HS-27A (cell line): ENCODE measurements at regions not wholly inside any gene's neighbourhood (a gene's known extent, or its start where the extent isn't known, plus 50 kb on each side); places are given as distances from the start of the nearest gene placed in this dataset.
"Not testable (repeated sequence)": the region's sequence is repeated elsewhere in the genome, so short reads cannot be mapped to it uniquely, and the experiment has no call there.

Experiments used
- DNase-seq: peaks from one replicate; pipeline ENCODE4 v3.0.0-alpha.2; 2012; ENCODE audit warnings: low read depth, missing footprints

- DNase-seq: no peak
These were observed 240.6 kb upstream of the SGCG start for GRCh38 chr13:22940090-22940710.

GRCh38 chr13:22940736-22941135 lies 240.0 kb upstream of the SGCG start:
- no peak for DNase-seq

- DNase-seq: not testable (repeated sequence)
These were observed 239.3 kb upstream of the SGCG start for GRCh38 chr13:22941495-22941894.

GRCh38 chr13:22942831-22943230 lies 237.9 kb upstream of the SGCG start:
- DNase-seq: not testable (repeated sequence)

- no peak for DNase-seq
These were observed 236.4 kb upstream of the SGCG start for GRCh38 chr13:22944378-22944777.

- no peak for DNase-seq
These were observed 235.2 kb upstream of the SGCG start for GRCh38 chr13:22945321-22946226.

- DNase-seq: no peak
These were observed 232.4 kb upstream of the SGCG start for GRCh38 chr13:22948421-22948820.

- DNase-seq: not testable (repeated sequence)
These were observed 228.8 kb upstream of the SGCG start for GRCh38 chr13:22952018-22952417.

- DNase-seq: not testable (repeated sequence)
These were observed 225.6 kb upstream of the SGCG start for GRCh38 chr13:22955147-22955546.

- not testable (repeated sequence) for DNase-seq
These were observed 224.2 kb upstream of the SGCG start for GRCh38 chr13:22956456-22957115.

GRCh38 chr13:22959859-22960258 lies 220.9 kb upstream of the SGCG start:
- not testable (repeated sequence) for DNase-seq

- no peak for DNase-seq
These were observed 220.0 kb upstream of the SGCG start for GRCh38 chr13:22960827-22961226.

- DNase-seq: not testable (repeated sequence)
These were observed 219.4 kb upstream of the SGCG start for GRCh38 chr13:22961342-22961741.

- DNase-seq: no peak
These were observed 218.8 kb upstream of the SGCG start for GRCh38 chr13:22961835-22962537.

GRCh38 chr13:22963384-22964053 lies 217.3 kb upstream of the SGCG start:
- DNase-seq: not testable (repeated sequence)

GRCh38 chr13:22964245-22964966 lies 216.4 kb upstream of the SGCG start:
- DNase-seq: no peak

- peak; percentile 0 for DNase-seq
These were observed 215.5 kb upstream of the SGCG start for GRCh38 chr13:22965011-22965857.

- not testable (repeated sequence) for DNase-seq
These were observed 214.9 kb upstream of the SGCG start for GRCh38 chr13:22965858-22966239.

- DNase-seq: not testable (repeated sequence)
These were observed 214.0 kb upstream of the SGCG start for GRCh38 chr13:22966753-22967152.

GRCh38 chr13:22967669-22968068 lies 213.1 kb upstream of the SGCG start:
- DNase-seq: no peak
